ENCODE measurements at regions not wholly inside any gene's neighbourhood (a gene's known extent, or its start where the extent isn't known, plus 50 kb on each side); places are given as distances from the start of the nearest gene placed in this dataset.

DNA sequence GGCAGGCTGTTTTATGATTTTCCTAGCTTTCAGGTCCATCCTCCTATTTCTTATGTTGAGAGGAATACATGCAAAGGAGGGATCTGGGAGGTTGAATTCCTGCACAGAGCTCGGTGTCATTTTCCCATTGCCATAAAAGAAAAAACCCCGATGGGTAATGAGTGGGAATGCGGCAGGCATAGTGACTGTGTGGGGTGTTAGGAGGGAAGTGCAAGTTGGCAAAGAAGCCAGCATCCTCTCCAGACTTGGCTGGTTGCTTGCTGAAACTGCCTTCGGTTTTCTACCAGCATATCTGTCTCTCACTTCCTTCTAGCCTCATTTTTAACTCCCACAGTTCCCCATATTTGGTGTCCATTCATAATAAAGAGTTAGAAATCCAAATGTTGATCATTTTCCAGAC is 1046.1 kb downstream of the SLC6A15 start:
- TF ChIP-seq, protein P1, sequence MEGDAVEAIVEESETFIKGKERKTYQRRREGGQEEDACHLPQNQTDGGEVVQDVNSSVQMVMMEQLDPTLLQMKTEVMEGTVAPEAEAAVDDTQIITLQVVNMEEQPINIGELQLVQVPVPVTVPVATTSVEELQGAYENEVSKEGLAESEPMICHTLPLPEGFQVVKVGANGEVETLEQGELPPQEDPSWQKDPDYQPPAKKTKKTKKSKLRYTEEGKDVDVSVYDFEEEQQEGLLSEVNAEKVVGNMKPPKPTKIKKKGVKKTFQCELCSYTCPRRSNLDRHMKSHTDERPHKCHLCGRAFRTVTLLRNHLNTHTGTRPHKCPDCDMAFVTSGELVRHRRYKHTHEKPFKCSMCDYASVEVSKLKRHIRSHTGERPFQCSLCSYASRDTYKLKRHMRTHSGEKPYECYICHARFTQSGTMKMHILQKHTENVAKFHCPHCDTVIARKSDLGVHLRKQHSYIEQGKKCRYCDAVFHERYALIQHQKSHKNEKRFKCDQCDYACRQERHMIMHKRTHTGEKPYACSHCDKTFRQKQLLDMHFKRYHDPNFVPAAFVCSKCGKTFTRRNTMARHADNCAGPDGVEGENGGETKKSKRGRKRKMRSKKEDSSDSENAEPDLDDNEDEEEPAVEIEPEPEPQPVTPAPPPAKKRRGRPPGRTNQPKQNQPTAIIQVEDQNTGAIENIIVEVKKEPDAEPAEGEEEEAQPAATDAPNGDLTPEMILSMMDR (IDR thresholded peaks at IDR 0.05) = no peak
- TF ChIP-seq EZH2phosphoT487 (IDR thresholded peaks at IDR 0.05) (no peak), EZH2 (IDR thresholded peaks at IDR 0.05) (no peak)

Measured in neural progenitor cell (in vitro differentiated cells).